GM21737 (cell line): ENCODE measurements at regions not wholly inside any gene's neighbourhood (a gene's known extent, or its start where the extent isn't known, plus 50 kb on each side); places are given as distances from the start of the nearest gene placed in this dataset.
"Not testable (repeated sequence)": the region's sequence is repeated elsewhere in the genome, so short reads cannot be mapped to it uniquely, and the experiment has no call there.

Source experiments
- ATAC-seq: cut with Tn5 transposase; IDR thresholded peaks from one replicate; pipeline ENCODE4 v1.9.1; 2021; ENCODE audit warnings: mild to moderate bottlenecking, moderate library complexity; ENCODE audit not compliant: unreplicated experiment

GRCh38 chr6:144519426-144519825 lies 234.3 kb downstream of the UTRN start:
- ATAC-seq: no peak

DNA sequence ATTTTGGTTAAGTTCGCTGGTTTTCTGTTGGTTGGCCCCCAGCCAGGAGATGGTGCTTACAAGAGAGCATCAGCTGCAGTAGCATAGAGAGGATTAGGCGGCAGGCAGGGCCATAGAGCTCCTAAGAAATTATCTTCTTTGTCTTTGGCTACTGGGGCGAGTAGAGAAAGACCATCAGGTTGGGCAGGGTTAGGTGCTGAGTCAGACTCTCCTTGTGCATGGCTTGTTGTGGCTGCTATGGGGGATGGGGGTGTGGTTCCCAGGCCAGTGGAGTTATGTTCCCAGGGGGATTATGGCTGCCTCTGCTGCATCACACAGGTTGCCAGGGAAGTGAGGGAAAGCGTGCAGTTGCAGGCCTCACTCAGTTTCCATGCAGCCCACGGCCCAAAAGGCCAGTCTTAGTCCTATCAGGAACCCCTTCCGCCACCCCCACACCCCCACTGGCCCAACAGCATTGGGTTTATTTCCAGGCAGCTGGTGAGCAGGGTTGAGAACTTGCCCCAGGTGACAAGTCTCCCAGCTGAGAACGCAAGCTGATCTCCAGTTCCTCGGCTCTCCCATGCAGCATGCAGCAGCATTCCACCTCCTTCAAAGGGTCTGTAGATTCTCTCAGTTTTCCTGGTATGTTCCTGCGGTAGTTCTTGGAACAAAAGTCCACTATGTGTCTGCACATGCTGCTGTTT lies 243.7 kb downstream of the UTRN start:
- ATAC-seq: no peak

GRCh38 chr6:144530118-144530517 lies 245.0 kb downstream of the UTRN start:
- no peak for ATAC-seq

GRCh38 chr6:144532238-144532637 lies 247.1 kb downstream of the UTRN start:
- not testable (repeated sequence) for ATAC-seq

- no peak for ATAC-seq
Measured at GRCh38 chr6:144534180-144534579, 249.0 kb downstream of the UTRN start.

DNA sequence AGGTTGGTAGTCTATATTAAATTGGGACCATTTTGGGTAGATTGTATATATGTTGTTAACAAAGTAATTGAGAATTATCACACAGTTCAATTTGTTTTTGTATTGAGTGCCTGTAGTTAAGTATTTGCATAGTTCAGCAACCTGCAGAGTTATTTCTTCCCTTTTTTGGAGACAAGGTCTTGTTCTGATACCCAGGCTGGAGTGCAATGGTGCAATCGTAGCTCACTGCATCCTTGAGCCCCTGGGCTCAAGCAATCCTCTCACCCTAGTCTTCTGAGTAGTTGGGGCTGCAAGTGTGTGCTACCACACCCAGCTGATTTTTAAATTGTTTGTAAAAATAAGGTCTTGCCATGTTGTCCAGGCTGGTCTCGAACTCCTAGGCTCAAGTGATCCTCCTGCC lies 250.5 kb downstream of the UTRN start:
- no peak for ATAC-seq

DNA sequence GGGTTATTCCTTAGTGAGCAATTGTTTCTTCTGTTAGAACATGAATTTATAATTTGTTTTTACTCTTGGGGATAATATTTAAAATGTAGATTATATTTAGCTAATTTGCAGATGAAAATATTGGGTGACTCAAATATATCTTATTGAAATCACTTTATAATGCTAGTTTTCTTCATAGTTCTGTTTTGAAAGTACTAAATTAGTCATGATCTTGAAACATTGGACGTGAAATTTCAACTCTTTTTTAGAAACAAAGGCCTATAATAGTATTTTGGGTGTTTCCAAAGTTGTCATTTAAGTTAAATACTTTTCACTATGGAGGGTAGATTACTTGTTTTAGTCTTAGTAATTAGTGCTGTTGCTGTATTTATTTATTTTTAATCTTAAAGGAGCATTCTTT lies 250.9 kb downstream of the UTRN start:
- no peak for ATAC-seq

DNA sequence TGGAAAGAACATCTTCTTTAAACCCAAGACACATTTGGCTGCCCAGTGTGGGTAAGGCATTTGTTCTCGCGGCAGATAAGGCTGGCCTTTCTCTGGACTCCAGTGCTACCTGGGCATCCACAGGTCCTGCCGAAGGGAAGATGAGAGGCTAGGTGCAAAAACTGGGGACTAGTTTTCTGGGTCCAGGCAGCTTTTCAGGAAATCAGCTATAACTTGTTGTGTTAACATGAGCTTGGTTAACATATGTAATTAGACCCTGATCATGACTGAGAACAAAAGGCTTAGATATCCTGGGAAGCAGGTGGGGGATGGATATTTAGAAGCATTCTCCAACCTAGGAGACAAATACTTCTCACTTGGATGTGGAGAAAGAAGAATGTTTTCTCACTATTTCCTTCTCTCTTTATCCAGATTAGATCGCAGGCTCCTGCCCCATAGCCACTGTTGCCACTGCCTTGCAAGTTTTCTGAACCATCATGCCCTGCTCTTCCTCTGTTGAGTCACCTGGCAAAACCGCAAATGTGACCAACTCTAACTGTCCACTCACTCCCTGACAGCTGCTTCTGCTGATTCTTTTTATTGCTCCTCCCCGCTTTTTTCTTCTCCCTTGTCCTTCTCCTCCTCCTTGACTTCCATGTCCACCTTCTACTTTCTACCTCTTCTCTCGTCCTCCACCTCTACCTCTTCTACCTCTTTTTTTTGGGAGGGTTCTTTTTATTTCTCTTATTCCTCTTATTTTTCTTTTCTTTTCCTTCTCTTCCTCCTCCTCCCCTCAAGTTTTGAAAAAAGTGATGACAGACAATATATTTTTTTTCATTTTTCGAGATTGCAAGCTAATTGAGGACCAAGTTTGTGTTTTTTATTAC lies 258.1 kb downstream of the UTRN start:
- no peak for ATAC-seq

DNA sequence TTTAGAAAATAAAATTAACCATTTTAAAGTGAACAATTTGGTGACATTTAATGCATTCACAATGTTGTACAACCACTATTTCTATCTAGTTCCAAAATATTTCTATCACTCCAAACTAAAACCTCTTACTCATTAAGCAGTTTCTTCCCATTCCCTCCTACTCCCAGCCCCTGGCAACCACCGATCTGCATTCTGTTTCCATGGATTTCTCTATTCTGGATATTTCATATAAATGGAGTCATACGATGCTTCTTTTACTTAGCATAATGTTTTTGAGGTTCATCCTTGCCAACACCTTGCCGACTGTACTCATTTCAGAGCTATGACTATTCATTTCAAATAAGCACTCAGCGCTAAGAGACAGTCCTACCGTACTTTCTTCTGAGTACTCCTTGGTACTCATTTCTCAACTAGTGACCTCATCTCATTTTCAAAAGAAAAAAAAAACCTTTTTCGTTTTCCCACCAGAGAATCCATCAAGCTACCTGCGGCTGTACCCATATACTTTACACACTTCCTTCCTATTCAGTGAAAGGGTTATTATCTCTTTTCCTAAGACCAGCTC lies 259.2 kb downstream of the UTRN start:
- no peak for ATAC-seq

GRCh38 chr6:144546807-144547206 lies 261.7 kb downstream of the UTRN start:
- ATAC-seq: no peak

- no peak for ATAC-seq
Measured at GRCh38 chr6:144547409-144547808, 262.3 kb downstream of the UTRN start.

GRCh38 chr6:144548536-144548935 lies 263.4 kb downstream of the UTRN start:
- ATAC-seq: no peak

DNA sequence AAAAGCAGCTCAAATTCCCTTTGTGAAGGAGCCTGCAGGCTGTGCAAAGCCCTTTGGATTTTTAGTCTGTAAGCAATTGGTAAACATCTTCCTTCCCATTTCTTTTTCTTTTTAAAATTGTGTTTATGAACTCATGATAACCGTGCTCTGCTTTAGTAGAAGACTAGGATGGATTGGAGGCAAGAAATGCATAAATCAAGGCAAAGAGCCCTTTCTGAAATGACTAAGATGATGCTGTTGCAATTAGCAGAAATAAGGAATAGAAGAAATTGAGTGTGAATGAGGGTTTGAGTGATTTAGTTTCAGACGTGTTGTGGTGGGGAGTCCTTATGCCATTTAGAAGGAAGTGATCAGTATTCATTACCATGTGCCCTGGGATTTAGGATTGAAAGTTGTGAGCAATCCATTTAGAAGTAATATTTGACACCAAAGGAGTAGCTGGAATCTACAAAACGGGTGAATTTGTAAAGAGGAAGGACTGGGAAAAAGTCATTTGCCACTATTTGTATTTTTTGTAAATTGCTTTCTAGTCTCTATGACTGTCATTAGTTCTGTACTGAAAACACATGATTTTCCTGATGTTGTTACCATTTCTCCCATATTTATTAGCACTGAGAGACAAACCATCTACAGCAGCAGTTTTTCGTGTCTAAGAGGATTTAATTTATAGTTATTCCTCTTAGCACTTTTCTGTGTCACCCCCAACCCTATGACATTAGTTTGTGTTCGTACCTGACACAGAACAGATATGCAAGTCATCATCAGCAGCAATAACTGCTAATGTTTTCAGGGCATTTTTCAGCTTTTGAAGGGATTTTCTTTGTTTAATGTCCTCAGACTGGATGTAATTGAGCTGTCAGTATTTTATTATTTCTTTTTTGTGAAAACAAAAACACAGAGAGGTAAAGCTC lies 265.0 kb downstream of the UTRN start:
- ATAC-seq: no peak

DNA sequence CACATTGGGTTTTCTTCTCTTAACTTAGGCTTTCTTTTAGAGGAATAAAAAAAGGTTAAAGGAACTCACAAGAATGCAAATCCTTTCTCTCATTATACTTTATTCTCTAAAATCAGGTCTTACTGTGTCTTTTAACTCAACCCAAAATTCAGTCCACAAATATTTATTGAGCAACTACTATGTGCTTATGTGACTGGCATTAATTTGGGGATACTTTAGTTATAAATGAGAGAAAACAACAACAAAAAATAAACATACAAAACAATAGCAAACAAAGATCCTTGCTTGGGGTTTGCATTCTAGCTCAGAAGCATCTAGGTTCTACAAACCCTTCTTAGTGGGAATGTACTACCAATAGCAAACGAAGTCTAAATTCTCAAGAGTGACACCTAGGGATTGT lies 266.2 kb downstream of the UTRN start:
- no peak for ATAC-seq

GRCh38 chr6:144555066-144555465 lies 269.9 kb downstream of the UTRN start:
- ATAC-seq: no peak

DNA sequence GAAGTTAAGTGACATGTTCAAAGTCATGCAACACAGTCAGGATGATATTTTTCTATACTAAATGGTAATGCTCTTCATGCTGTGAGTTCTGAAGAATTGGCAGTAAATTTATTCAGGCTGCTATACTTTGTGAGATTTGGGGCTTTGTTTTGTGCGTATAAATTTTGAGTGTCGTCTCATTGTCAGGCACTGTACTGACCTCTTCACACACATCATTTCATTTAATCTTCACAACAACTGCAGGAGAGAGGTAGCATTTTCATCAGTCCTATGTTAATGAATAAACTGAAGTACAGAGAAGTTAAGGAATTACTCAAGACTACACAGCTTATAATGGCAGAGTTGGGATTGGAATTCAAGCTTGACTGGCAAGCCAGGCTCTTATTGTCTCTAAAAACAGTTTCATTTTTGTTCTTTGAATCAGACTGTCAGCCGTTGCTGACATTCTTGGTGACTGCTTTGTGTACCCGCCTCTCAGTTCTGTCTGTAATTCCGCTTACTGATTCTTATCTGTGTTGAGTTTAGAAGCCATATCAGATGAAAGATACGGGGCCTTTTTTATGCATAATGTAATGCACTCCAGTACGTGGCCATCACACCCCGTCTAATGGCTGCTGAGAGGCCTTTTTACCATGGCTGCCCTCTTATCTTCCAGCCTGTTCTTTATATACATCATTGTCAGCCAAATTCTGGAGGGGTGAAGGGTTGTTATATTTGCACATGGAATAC lies 274.9 kb downstream of the UTRN start:
- no peak for ATAC-seq

DNA sequence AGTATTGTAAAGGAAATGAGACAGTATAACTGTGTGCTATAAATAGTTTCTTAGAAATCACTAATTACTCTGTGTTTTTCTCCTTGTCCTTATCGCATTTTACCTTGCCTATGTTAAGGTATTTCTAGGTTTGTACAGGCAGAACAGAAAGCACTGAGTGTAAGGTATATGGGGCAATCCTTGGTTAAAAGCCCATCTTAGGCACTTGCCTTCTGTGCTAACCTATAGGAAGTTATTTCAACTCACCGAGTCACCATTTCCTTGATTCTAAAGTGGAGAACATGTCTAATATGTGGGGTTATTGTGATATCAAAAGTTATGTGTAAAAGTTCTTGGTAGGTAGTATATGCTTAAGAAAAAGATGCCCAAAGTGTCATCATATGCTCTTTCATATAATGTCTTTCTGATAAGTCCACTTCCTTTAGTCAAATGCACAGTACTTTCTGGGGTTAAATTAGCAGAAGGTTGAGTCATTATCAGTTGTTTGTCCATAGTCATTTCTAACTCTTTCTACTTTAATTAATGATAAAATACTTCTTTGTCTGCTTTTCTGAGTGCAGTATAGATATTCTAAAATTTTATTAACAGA lies 276.4 kb downstream of the UTRN start:
- no peak for ATAC-seq

- no peak for ATAC-seq
Measured at GRCh38 chr6:144564202-144564601, 279.1 kb downstream of the UTRN start.

- ATAC-seq: no peak
Measured at GRCh38 chr6:144566868-144567615, 281.9 kb downstream of the UTRN start.
